Right lobe of liver (tissue), 6 donors: ENCODE measurements at regions not wholly inside any gene's neighbourhood (a gene's known extent, or its start where the extent isn't known, plus 50 kb on each side); places are given as distances from the start of the nearest gene placed in this dataset.

Experiments used
- ATAC-seq, 4 donors: fragments of 200-7000 bp; cut with Tn5 transposase; one replicate each; pipeline ENCODE4 v1.9.1; 2020; ENCODE audit warnings: mild to moderate bottlenecking in 4 of 4, moderate library complexity in 4 of 4
- DNase-seq, 3 donors: peaks; one replicate each; pipeline ENCODE4 v3.0.0-alpha.2; 2020
- H3K27ac ChIP-seq, 3 donors: fragments of 200-600 bp; one replicate each; pipeline ENCODE4 v1.8.0; 2022
- H3K27me3 ChIP-seq, 2 donors: fragments of 200-600 bp; one replicate each; pipeline ENCODE4 v1.8.0; 2022
- H3K36me3 ChIP-seq, 4 donors: fragments of 200-600 bp; sonication (generic) in 1 of 4; one replicate each; pipeline versions ENCODE4 v1.5.1 to v1.8.0; 2017 to 2022; ENCODE audit warnings: control low read depth in 1 of 4
- H3K4me1 ChIP-seq, 4 donors: fragments of 200-600 bp; sonication (generic) in 1 of 4; one replicate each; pipeline versions ENCODE4 v1.5.1 to v1.8.0; 2017 to 2022; ENCODE audit warnings: control low read depth in 1 of 4
- H3K4me3 ChIP-seq, 3 donors: fragments of 200-600 bp; one replicate each; pipeline ENCODE4 v1.8.0; 2022
- H3K9me3 ChIP-seq, 4 donors: fragments of 200-600 bp; sonication (generic) in 1 of 4; one replicate each; pipeline versions ENCODE4 v1.5.1 to v1.8.0; 2017 to 2022; ENCODE audit warnings: control low read depth in 1 of 4
- CTCF ChIP-seq, 4 donors: fragments of 200-600 bp in 3 of 4; fragments of 450-650 bp in 1 of 4; IDR thresholded peaks; one replicate each; pipeline versions ENCODE4 v1.5.1 to v1.8.0; 2016 to 2022; ENCODE audit warnings: antibody characterized with exemption in 4 of 4, mild to moderate bottlenecking in 2 of 4
- POLR2A ChIP-seq: fragments of 450-650 bp; IDR thresholded peaks from one replicate; pipeline ENCODE4 v1.6.1; 2017; ENCODE audit warnings: antibody characterized with exemption, mild to moderate bottlenecking
- WGBS: methylation state at CpG from one replicate; pipeline ENCODE4 v1.1.6; 2018; ENCODE audit warnings: low coverage, low lambda C conversion rate; ENCODE audit not compliant: insufficient coverage; ENCODE audit errors: missing lambda C conversion rate; 5-methylcytosine and 5-hydroxymethylcytosine counted together
- intact Hi-C, 2 donors: fragments of 100-400 bp; cut with DNase I; formaldehyde crosslinking; loops; one replicate each; pipeline versions ENCODE4 v1.11.2 to v1.14.1; 2022
- donor health status: DM: no; HTN: yes; CAD: no.
- donor health status: DM: no; HTN: no; CAD: no.
- donor health status: DM: no; HTN: no; CAD: no.
- donor health status: DM: no; HTN: yes; CAD: no.
- donor health status: DM: no; HTN: yes; CAD: no.

GRCh38 chr22:49138250-49138790 is 689.4 kb downstream of the BRD1 start:
- intact Hi-C loops, result no loop called here
- Histone ChIP-seq H3K27me3 (peaks cover 0 to 9% of the 10 kb centered on the region in 2 donors), H3K4me3 (no peak overlapping the region), H3K36me3 (no peaks in the 10 kb centered on the region), H3K9me3 (no peaks in the 10 kb centered on the region), H3K4me1 (no peaks in the 10 kb centered on the region), H3K27ac (no peak overlapping the region)
- 61% methylated on average over 1 of the region's 1 CpG for WGBS
- TF ChIP-seq POLR2A (no peak), CTCF (IDR thresholded peaks at IDR 0.05) (no peak)
- ATAC-seq (no peak), DNase-seq (no peak)

DNA sequence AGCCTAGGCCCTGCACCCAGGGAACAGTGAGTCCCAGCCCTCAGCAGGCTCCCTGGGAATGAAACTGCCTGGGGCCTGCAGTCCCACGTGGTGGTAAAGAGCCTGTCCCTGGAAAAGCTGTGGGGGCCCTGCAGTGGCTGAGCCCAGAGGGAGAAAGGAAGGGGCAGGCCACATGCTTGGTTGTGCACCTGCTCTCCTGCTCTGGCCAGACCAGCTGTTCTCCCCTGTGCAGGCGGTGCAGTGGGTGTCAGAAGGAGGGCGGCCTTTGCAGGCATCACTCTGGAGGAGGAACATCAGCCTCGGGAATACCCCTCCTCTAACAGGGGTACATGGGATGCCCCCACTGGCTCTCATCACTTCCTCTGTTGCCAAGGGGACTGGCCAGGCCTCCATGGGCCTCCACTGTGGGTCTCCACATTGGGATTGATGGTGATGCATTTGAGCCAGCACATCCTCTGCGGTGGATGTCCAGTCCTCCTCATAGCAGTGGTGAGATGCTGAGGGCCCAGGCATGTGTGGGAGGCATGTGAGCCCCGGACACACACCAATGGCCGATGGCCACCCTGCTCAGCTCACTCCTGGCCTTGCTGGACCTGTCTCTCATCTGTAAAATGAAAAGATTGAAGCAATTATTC is 690.4 kb downstream of the BRD1 start:
- TF ChIP-seq CTCF (IDR thresholded peaks at IDR 0.05), result no peak
- TF ChIP-seq POLR2A, result no peak
- intact Hi-C loops, result no loop called here
- H3K4me3 ChIP-seq, result no peak overlapping the region
- ATAC-seq, result no peak
- no peaks in the 10 kb centered on the region for H3K9me3 ChIP-seq
- H3K27me3 ChIP-seq, result peaks cover 0 to 9% of the 10 kb centered on the region in 2 donors
- no peak overlapping the region for H3K27ac ChIP-seq
- H3K4me1 ChIP-seq, result no peaks in the 10 kb centered on the region
- 67% methylated on average over 4 of the region's 7 CpGs for WGBS
- no peak for DNase-seq
- no peaks in the 10 kb centered on the region for H3K36me3 ChIP-seq

GRCh38 chr22:49136816-49137180 is 690.9 kb downstream of the BRD1 start:
- H3K4me3 ChIP-seq, result no peak overlapping the region
- DNase-seq (no peak), ATAC-seq (no peak)
- TF ChIP-seq POLR2A, result no peak
- TF ChIP-seq CTCF (IDR thresholded peaks at IDR 0.05), result no peak
- WGBS, result 82% methylated on average over 2 of the region's 9 CpGs
- intact Hi-C loops, result no loop called here
- no peaks in the 10 kb centered on the region for H3K36me3 ChIP-seq
- H3K27me3 ChIP-seq, result peaks cover 0 to 9% of the 10 kb centered on the region in 2 donors
- no peaks in the 10 kb centered on the region for H3K4me1 ChIP-seq
- H3K9me3 ChIP-seq, result no peaks in the 10 kb centered on the region
- no peak overlapping the region for H3K27ac ChIP-seq

DNA sequence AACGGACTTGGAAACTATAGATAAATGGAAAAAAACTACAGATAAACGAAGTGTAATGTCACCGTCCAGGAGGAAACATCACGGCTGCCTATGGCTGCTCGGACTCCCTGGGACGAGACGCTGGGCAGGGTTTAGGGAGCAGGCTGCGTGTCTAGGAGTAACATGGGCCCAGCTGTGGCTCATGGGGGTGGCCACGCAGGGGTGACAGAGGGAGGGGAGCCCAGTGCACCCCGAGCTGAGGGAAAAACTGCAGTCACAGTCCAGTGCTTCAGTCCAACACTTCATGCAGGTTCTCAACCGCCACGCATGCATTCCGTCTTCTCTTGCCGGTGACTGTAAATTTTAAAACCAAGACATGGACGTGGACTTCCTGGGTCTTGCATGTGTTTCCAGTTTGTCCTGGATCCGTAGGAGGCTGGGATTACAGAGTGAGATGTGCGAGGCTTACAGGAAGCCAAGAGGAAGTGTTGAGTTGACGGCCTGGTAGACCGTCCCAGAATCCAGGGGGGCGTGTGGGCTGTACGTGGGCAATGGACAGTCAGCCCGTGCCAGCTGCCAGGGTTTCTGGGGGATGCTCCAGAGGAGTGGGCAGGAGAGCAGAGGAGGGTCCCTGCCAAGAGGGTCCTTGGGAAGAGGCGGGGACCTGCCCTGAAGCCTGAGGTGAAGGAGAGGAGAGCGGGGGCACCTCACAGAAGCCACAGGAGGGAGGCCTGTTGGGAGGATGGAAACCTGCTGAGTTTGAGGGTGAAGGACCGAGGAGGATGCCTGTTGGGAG is 691.4 kb downstream of the BRD1 start:
- no peak for DNase-seq
- no peak overlapping the region for H3K27ac ChIP-seq
- ATAC-seq, result no peak
- H3K27me3 ChIP-seq, result peaks cover 0 to 9% of the 10 kb centered on the region in 2 donors
- H3K4me1 ChIP-seq, result no peaks in the 10 kb centered on the region
- H3K4me3 ChIP-seq, result no peak overlapping the region
- intact Hi-C loops, result no loop called here
- 49% methylated on average over 16 of the region's 25 CpGs for WGBS
- TF ChIP-seq CTCF (IDR thresholded peaks at IDR 0.05) (no peak), POLR2A (no peak)
- H3K36me3 ChIP-seq, result no peaks in the 10 kb centered on the region
- no peaks in the 10 kb centered on the region for H3K9me3 ChIP-seq
